Epithelial cell of proximal tubule (primary cell): ENCODE measurements at regions not wholly inside any gene's neighbourhood (a gene's known extent, or its start where the extent isn't known, plus 50 kb on each side); places are given as distances from the start of the nearest gene placed in this dataset.

Experiments
- DNase-seq: peaks from one replicate; pipeline ENCODE4 v3.0.0-alpha.2; 2011; ENCODE audit warnings: low read depth
- H3K4me3 ChIP-seq: 2 replicates; pipeline ENCODE4 v1.5.1; 2011; ENCODE audit warnings: low read depth, mild to moderate bottlenecking, low read length
- CTCF ChIP-seq: conservative IDR thresholded peaks from 2 replicates; pipeline ENCODE4 v1.5.1; 2012; ENCODE audit warnings: low read depth, mild to moderate bottlenecking, low read length

- no peak overlapping the region for H3K4me3 ChIP-seq
- no peak for TF ChIP-seq CTCF
- no peak for DNase-seq
Measured at GRCh38 chr9:120235081-120235480, 344.9 kb downstream of the CDK5RAP2 start.

DNA sequence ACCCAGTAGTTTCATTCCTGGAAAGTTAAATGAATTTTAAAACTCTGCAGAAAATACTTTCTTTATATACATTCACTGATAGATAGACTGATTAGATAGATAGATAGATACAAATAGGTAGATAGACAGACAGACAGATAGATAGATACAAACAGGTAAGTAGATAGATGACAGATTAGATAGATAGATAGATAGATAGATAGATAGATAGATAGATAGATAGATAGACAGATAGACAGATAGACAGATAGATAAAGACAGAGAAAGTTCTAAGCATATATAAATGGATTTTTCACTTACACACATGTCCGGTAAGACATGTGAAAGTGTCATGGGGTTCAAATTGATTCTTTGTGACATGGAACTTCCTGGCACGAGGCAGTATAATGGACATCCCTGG, 349.7 kb downstream of the CDK5RAP2 start:
- H3K4me3 ChIP-seq = no peak overlapping the region
- no peak for TF ChIP-seq CTCF
- no peak for DNase-seq

- no peak for DNase-seq
- TF ChIP-seq CTCF = no peak
- no peak overlapping the region for H3K4me3 ChIP-seq
Measured at GRCh38 chr9:120221844-120222243, 358.1 kb downstream of the CDK5RAP2 start.

- H3K4me3 ChIP-seq = no peak overlapping the region
- no peak for DNase-seq
- TF ChIP-seq CTCF = no peak
Measured at GRCh38 chr9:120214332-120214731, 365.6 kb downstream of the CDK5RAP2 start.

GRCh38 chr9:120212853-120213200, 367.1 kb downstream of the CDK5RAP2 start:
- TF ChIP-seq CTCF = no peak
- H3K4me3 ChIP-seq = no peak overlapping the region
- no peak for DNase-seq

- no peak for DNase-seq
- no peak for TF ChIP-seq CTCF
- H3K4me3 ChIP-seq = no peak overlapping the region
Measured at GRCh38 chr9:120212153-120212852, 367.7 kb downstream of the CDK5RAP2 start.

DNA sequence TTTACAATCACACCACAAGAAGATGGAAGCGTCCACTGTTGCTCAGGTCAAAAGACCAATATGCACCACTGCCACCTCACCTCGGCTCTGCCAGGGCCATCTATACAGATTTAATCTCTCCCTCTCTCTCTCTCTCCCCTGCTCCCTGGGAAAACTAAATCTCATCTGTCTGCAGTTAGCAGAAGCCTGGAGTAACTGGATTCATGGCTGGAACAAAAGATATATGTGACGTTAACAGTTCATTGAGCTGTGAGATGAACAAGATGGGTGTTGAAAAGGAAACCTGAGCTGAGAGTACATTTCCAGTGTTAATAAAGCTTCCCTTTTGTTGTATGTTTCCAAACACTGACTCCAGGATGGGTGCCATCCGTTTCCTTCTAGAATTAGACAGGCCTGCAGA, 369.7 kb downstream of the CDK5RAP2 start:
- TF ChIP-seq CTCF = no peak
- no peak for DNase-seq
- no peak overlapping the region for H3K4me3 ChIP-seq
